ENCODE measurements at regions not wholly inside any gene's neighbourhood (a gene's known extent, or its start where the extent isn't known, plus 50 kb on each side); places are given as distances from the start of the nearest gene placed in this dataset.

- DNase-seq (ENCODE audit: low spot score): no peak
- in situ Hi-C loops (cut with MboI; ENCODE audit: low sequenced_read_pairs, unreplicated experiment): no loop called here
- no peak for TF ChIP-seq CTCF (IDR thresholded peaks at IDR 0.05; ENCODE audit: borderline replicate concordance, control extremely low read depth, extremely low read depth, insufficient read depth, missing control alignments)
Measured at GRCh38 chr11:92678008-92678611, 291.3 kb upstream of the MTNR1B start.

GRCh38 chr11:92681586-92681985, 287.9 kb upstream of the MTNR1B start:
- TF ChIP-seq CTCF (IDR thresholded peaks at IDR 0.05; ENCODE audit: borderline replicate concordance, control extremely low read depth, extremely low read depth, insufficient read depth, missing control alignments): no peak
- in situ Hi-C loops (cut with MboI; ENCODE audit: low sequenced_read_pairs, unreplicated experiment): no loop called here
- DNase-seq (ENCODE audit: low spot score): no peak

- no peak for DNase-seq (ENCODE audit: low spot score)
- no peak for TF ChIP-seq CTCF (IDR thresholded peaks at IDR 0.05; ENCODE audit: borderline replicate concordance, control extremely low read depth, extremely low read depth, insufficient read depth, missing control alignments)
- in situ Hi-C loops (cut with MboI; ENCODE audit: low sequenced_read_pairs, unreplicated experiment): no loop called here
Measured at GRCh38 chr11:92682136-92682535, 287.3 kb upstream of the MTNR1B start.

GRCh38 chr11:92682952-92683351, 286.5 kb upstream of the MTNR1B start:
- no peak for TF ChIP-seq CTCF (IDR thresholded peaks at IDR 0.05; ENCODE audit: borderline replicate concordance, control extremely low read depth, extremely low read depth, insufficient read depth, missing control alignments)
- no peak for DNase-seq (ENCODE audit: low spot score)
- in situ Hi-C loops (cut with MboI; ENCODE audit: low sequenced_read_pairs, unreplicated experiment): no loop called here

GRCh38 chr11:92685049-92685448, 284.4 kb upstream of the MTNR1B start:
- in situ Hi-C loops (cut with MboI; ENCODE audit: low sequenced_read_pairs, unreplicated experiment): no loop called here
- DNase-seq (ENCODE audit: low spot score): no peak
- no peak for TF ChIP-seq CTCF (IDR thresholded peaks at IDR 0.05; ENCODE audit: borderline replicate concordance, control extremely low read depth, extremely low read depth, insufficient read depth, missing control alignments)

- in situ Hi-C loops (cut with MboI; ENCODE audit: low sequenced_read_pairs, unreplicated experiment): no loop called here
- no peak for TF ChIP-seq CTCF (IDR thresholded peaks at IDR 0.05; ENCODE audit: borderline replicate concordance, control extremely low read depth, extremely low read depth, insufficient read depth, missing control alignments)
Measured at GRCh38 chr11:92687724-92688123, 281.7 kb upstream of the MTNR1B start.

More at GRCh38 chr11:92687724-92688123, 281.7 kb upstream of the MTNR1B start:
- DNase-seq (ENCODE audit: low spot score): no peak
